PC-3 (cell line): ENCODE measurements at regions not wholly inside any gene's neighbourhood (a gene's known extent, or its start where the extent isn't known, plus 50 kb on each side); places are given as distances from the start of the nearest gene placed in this dataset.
"Not testable (repeated sequence)": the region's sequence is repeated elsewhere in the genome, so short reads cannot be mapped to it uniquely, and the experiment has no call there.

Experiments used
- EZH2 ChIP-seq: fragments of 300-600 bp; sonication (generic); IDR thresholded peaks from one replicate; pipeline ENCODE4 v1.6.1; 2017; ENCODE audit warnings: antibody characterized with exemption, mild to moderate bottlenecking, low read length; ENCODE audit not compliant: unreplicated experiment
- EZH2phosphoT487 ChIP-seq: fragments of 300-600 bp; sonication (generic); IDR thresholded peaks from 2 replicates; pipeline ENCODE4 v1.6.1; 2018; ENCODE audit warnings: mild to moderate bottlenecking, antibody characterized with exemption, low read length, borderline replicate concordance
- TF ChIP-seq, protein P1 (sequence below): fragments of 300-600 bp; sonication (generic); conservative IDR thresholded peaks from 2 replicates; pipeline ENCODE4 v1.5.1; 2017; ENCODE audit warnings: antibody characterized with exemption, low read depth, mild to moderate bottlenecking, low read length

DNA sequence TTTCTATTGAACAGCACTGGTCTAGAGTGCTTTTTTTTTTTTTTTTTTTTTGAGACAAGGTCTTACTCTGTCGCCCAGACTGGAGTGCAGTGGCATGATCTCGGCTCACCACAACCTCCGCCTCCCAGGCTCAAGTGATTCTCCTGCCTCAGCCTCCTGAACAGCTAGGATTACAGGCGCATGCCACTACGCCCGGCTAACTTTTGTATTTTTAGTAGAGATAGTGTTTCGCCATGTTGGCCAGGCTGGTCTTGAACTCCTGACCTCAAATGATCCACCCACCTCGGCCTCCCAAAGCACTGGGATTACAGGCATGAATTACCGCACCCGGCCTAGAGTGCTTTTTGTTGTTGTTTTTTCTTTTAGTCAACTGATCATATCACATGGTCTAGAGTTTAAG, 79.0 kb upstream of the LRPPRC start:
- TF ChIP-seq, protein P1, sequence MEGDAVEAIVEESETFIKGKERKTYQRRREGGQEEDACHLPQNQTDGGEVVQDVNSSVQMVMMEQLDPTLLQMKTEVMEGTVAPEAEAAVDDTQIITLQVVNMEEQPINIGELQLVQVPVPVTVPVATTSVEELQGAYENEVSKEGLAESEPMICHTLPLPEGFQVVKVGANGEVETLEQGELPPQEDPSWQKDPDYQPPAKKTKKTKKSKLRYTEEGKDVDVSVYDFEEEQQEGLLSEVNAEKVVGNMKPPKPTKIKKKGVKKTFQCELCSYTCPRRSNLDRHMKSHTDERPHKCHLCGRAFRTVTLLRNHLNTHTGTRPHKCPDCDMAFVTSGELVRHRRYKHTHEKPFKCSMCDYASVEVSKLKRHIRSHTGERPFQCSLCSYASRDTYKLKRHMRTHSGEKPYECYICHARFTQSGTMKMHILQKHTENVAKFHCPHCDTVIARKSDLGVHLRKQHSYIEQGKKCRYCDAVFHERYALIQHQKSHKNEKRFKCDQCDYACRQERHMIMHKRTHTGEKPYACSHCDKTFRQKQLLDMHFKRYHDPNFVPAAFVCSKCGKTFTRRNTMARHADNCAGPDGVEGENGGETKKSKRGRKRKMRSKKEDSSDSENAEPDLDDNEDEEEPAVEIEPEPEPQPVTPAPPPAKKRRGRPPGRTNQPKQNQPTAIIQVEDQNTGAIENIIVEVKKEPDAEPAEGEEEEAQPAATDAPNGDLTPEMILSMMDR = not testable (repeated sequence)
- TF ChIP-seq EZH2, EZH2phosphoT487: not testable (repeated sequence)
